IMR-90 (cell line): ENCODE measurements at regions not wholly inside any gene's neighbourhood (a gene's known extent, or its start where the extent isn't known, plus 50 kb on each side); places are given as distances from the start of the nearest gene placed in this dataset.

Source experiments
- ATAC-seq: fragments of 200-7000 bp; cut with Tn5 transposase; 2 replicates; pipeline ENCODE4 v1.9.1; 2020; ENCODE audit warnings: low read depth, mild to moderate bottlenecking, moderate library complexity
- BruUV-seq: library from RNA; stranded (reverse); fragments of 400-500 nt; replicated peaks from 2 replicates; lab custom pipeline; 2021; lab: Mats Ljungman, UMichigan
- CTCF ChIA-PET: fragments of 300-600 bp; formaldehyde crosslinking; extraction: SDS; loops from one replicate; lab custom pipeline; 2021; ENCODE audit warnings: antibody characterized with exemption; lab: Yijun Ruan, JAX
- POLR2A ChIA-PET: fragments of 300-600 bp; sonication (Branson Sonifier 250); formaldehyde crosslinking; loops from one replicate; lab custom pipeline; 2022; ENCODE audit warnings: antibody characterized with exemption; ENCODE audit not compliant: unreplicated experiment; lab: Charles Lee
- DNase-seq: peaks from one replicate; pipeline ENCODE4 v3.0.0; 2013
- H2AFZ ChIP-seq: replicated peaks from 2 replicates; pipeline ENCODE3; 2013; ENCODE audit warnings: low read length, mild to moderate bottlenecking; ENCODE audit not compliant: poor library complexity
- H2AK5ac ChIP-seq: 2 replicates; pipeline ENCODE4 v1.6.1; 2013; ENCODE audit warnings: low read depth, low read length, inconsistent platforms
- H2AK9ac ChIP-seq: replicated peaks from 2 replicates; pipeline ENCODE3; 2013; ENCODE audit warnings: mild to moderate bottlenecking, low read depth, low read length, moderate library complexity; ENCODE audit not compliant: poor library complexity
- H2BK120ac ChIP-seq: 2 replicates; pipeline ENCODE4 v1.6.1; 2013; ENCODE audit warnings: low read depth, low read length, inconsistent platforms
- H2BK15ac ChIP-seq: 3 replicates; pipeline ENCODE4 v1.6.1; 2013; ENCODE audit warnings: low read depth, low read length, inconsistent platforms
- H2BK20ac ChIP-seq: 2 replicates; pipeline ENCODE4 v1.6.1; 2013; ENCODE audit warnings: low read depth, mild to moderate bottlenecking, inconsistent platforms, low read length, moderate library complexity
- H2BK5ac ChIP-seq: 2 replicates; pipeline ENCODE4 v1.6.1; 2013; ENCODE audit warnings: mild to moderate bottlenecking, low read depth, low read length, inconsistent platforms; ENCODE audit not compliant: poor library complexity, severe bottlenecking
- H3K14ac ChIP-seq: replicated peaks from 2 replicates; pipeline ENCODE4 v1.6.1; 2013; ENCODE audit warnings: low read depth, low read length, inconsistent platforms
- H3K18ac ChIP-seq: 2 replicates; pipeline ENCODE4 v1.6.1; 2013; ENCODE audit warnings: low read depth, low read length, control low read depth
- H3K23ac ChIP-seq: 2 replicates; pipeline ENCODE4 v1.6.1; 2013; ENCODE audit warnings: low read depth, low read length, inconsistent platforms
- H3K27ac ChIP-seq: 2 replicates; pipeline ENCODE4 v1.5.1; 2013; ENCODE audit warnings: mild to moderate bottlenecking, control low read depth, low read length; ENCODE audit not compliant: insufficient read depth
- H3K27me3 ChIP-seq: 2 replicates; pipeline ENCODE4 v1.6.1; 2013; ENCODE audit warnings: low read length; ENCODE audit not compliant: control insufficient read depth, insufficient read depth
- H3K36me3 ChIP-seq: 2 replicates; pipeline ENCODE4 v1.6.1; 2013; ENCODE audit warnings: low read length, mixed read lengths; ENCODE audit not compliant: control insufficient read depth, insufficient read depth
- H3K4ac ChIP-seq: 2 replicates; pipeline ENCODE4 v1.6.1; 2013; ENCODE audit warnings: low read depth, low read length, inconsistent platforms
- H3K4me1 ChIP-seq: 2 replicates; pipeline ENCODE4 v1.6.1; 2013; ENCODE audit warnings: low read length, mixed read lengths; ENCODE audit not compliant: control insufficient read depth, insufficient read depth
- H3K4me2 ChIP-seq: 2 replicates; pipeline ENCODE4 v1.6.1; 2013; ENCODE audit warnings: low read depth, mild to moderate bottlenecking, control low read depth, low read length, moderate library complexity
- H3K4me3 ChIP-seq: 2 replicates; pipeline ENCODE4 v1.5.1; 2013; ENCODE audit warnings: low read depth, mild to moderate bottlenecking, control low read depth, low read length, moderate library complexity; ENCODE audit not compliant: insufficient read depth
- H3K56ac ChIP-seq: 2 replicates; pipeline ENCODE4 v1.6.1; 2013; ENCODE audit warnings: low read length, inconsistent platforms; ENCODE audit not compliant: insufficient read depth; ENCODE audit errors: extremely low read depth
- H3K79me1 ChIP-seq, 2 experiments: 2 replicates each; pipeline ENCODE4 v1.6.1; 2013; ENCODE audit warnings: low read length in 2 of 2, inconsistent platforms in 1 of 2, low read depth in 1 of 2
- H3K9ac ChIP-seq: 2 replicates; pipeline ENCODE4 v1.6.1; 2013; ENCODE audit warnings: low read depth, low read length, control low read depth
- H3K9me1 ChIP-seq: 2 replicates; pipeline ENCODE4 v1.6.1; 2013; ENCODE audit warnings: low read length, inconsistent platforms; ENCODE audit not compliant: insufficient read depth
- H3K9me3 ChIP-seq: 2 replicates; pipeline ENCODE4 v1.6.1; 2013; ENCODE audit warnings: low read length; ENCODE audit not compliant: control insufficient read depth, insufficient read depth
- H4K20me1 ChIP-seq: 2 replicates; pipeline ENCODE4 v1.6.1; 2013; ENCODE audit warnings: low read length, inconsistent platforms; ENCODE audit not compliant: insufficient read depth
- H4K5ac ChIP-seq: 2 replicates; pipeline ENCODE4 v1.6.1; 2013; ENCODE audit warnings: mild to moderate bottlenecking, low read depth, low read length, control low read depth
- H4K8ac ChIP-seq, 2 experiments: 2 replicates each; pipeline ENCODE4 v1.6.1; 2013; ENCODE audit warnings: low read depth in 2 of 2, low read length in 2 of 2, control low read depth in 1 of 2, inconsistent platforms in 1 of 2
- H4K91ac ChIP-seq: 2 replicates; pipeline ENCODE4 v1.6.1; 2013; ENCODE audit warnings: low read depth, low read length, inconsistent platforms; ENCODE audit not compliant: insufficient read depth
- BHLHE40 ChIP-seq: fragments of 150-350 bp; IDR thresholded peaks from 2 replicates; pipeline ENCODE4 v1.6.1; 2016; ENCODE audit warnings: mild to moderate bottlenecking, low read depth, low read length
- CEBPB ChIP-seq: IDR thresholded peaks from 2 replicates; pipeline ENCODE4 v1.6.1; 2012; ENCODE audit warnings: low read depth, low read length, improper control_type of control experiment
- CHD1 ChIP-seq: IDR thresholded peaks from 2 replicates; pipeline ENCODE4 v1.6.1; 2012; ENCODE audit warnings: low read depth, low read length, improper control_type of control experiment
- CTCF ChIP-seq: conservative IDR thresholded peaks from 2 replicates; pipeline ENCODE4 v1.5.1; 2012; ENCODE audit warnings: mild to moderate bottlenecking, low read depth, low read length, improper control_type of control experiment
- FOS ChIP-seq: fragments of 150-350 bp; IDR thresholded peaks from 2 replicates; pipeline ENCODE4 v1.6.1; 2016; ENCODE audit warnings: low read depth, low read length
- MAFK ChIP-seq: IDR thresholded peaks from 2 replicates; pipeline ENCODE4 v1.6.1; 2012; ENCODE audit warnings: low read depth, low read length, improper control_type of control experiment
- MAZ ChIP-seq: IDR thresholded peaks from 2 replicates; pipeline ENCODE4 v1.6.1; 2012; ENCODE audit warnings: low read depth, mild to moderate bottlenecking, low read length, improper control_type of control experiment, moderate library complexity, borderline replicate concordance
- MXI1 ChIP-seq: IDR thresholded peaks from 2 replicates; pipeline ENCODE4 v1.6.1; 2012; ENCODE audit warnings: low read depth, mild to moderate bottlenecking, low read length, moderate library complexity, borderline replicate concordance
- NFE2L2 ChIP-seq: fragments of 150-350 bp; IDR thresholded peaks from 2 replicates; pipeline ENCODE4 v1.6.1; 2016; ENCODE audit warnings: low read depth, mild to moderate bottlenecking, low read length
- POLR2A ChIP-seq: IDR thresholded peaks from 2 replicates; pipeline ENCODE4 v1.6.1; 2012; ENCODE audit warnings: mild to moderate bottlenecking, low read depth, low read length
- RAD21 ChIP-seq: IDR thresholded peaks from 2 replicates; pipeline ENCODE4 v1.6.1; 2012; ENCODE audit warnings: low read length, improper control_type of control experiment
- RFX5 ChIP-seq: IDR thresholded peaks from 2 replicates; pipeline ENCODE4 v1.8.0; 2012; ENCODE audit warnings: low read depth, mild to moderate bottlenecking, low read length, moderate library complexity
- SMC3 ChIP-seq: fragments of 150-350 bp; IDR thresholded peaks from 2 replicates; pipeline ENCODE4 v1.6.1; 2016; ENCODE audit warnings: low read depth, mild to moderate bottlenecking, antibody characterized with exemption, low read length, moderate library complexity
- WGBS, 2 experiments: methylation state at CpG; one replicate each; pipeline versions ENCODE4 v1.1.5 to v1.1.7; 2013; ENCODE audit warnings: missing lambda C conversion rate in 2 of 2; ENCODE audit not compliant: insufficient read length in 1 of 2; ENCODE audit errors: extremely low coverage in 2 of 2; 5-methylcytosine and 5-hydroxymethylcytosine counted together
- dilution Hi-C: fragments of 300-500 bp; cut with HindIII; formaldehyde crosslinking; loops from one replicate; pipeline ENCODE4 v1.14.3; 2018; ENCODE audit warnings: low sequenced_read_pairs; ENCODE audit not compliant: unreplicated experiment
- in situ Hi-C: fragments of 300-500 bp; cut with MboI; formaldehyde crosslinking; loops from 3 replicates; pipeline ENCODE4 v1.14.3; 2019; ENCODE audit warnings: low sequenced_read_pairs, inconsistent platforms, mixed read lengths
- intact Hi-C: fragments of 100-400 bp; cut with micrococcal nuclease; formaldehyde crosslinking; loops from 2 replicates; pipeline ENCODE4 v1.10.0; 2022
- TF ChIP-seq, protein P1 (sequence below): fragments of 150-350 bp; IDR thresholded peaks from 2 replicates; pipeline ENCODE4 v1.6.1; 2017; ENCODE audit warnings: mild to moderate bottlenecking, antibody characterized with exemption, low read length, low read depth
- TF ChIP-seq, protein P2 (sequence below): fragments of 150-350 bp; IDR thresholded peaks from 2 replicates; pipeline ENCODE4 v1.6.1; 2016; ENCODE audit warnings: low read depth, mild to moderate bottlenecking, low read length, moderate library complexity, borderline replicate concordance

DNA sequence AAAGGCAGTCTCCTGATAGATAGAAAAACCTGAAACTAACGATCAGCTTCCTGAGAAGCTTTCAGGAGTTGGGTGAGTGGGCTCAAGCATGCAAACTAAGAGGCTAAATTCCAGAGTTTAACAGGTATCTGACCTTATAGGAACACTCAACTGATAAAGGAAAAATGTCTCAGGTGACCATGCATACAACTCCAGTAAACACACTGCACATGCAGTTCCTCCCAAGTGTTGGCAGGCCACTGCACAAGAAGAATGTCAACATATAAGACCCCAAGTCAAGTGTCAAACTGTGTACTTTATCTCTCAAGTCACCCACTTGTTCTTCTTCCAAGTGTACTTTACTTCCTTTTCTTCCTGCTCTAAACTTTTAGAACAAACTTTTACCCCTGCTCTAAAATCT is 981.2 kb downstream of the FAM133A start:
- Histone ChIP-seq H2BK5ac (no peak overlapping the region), H3K4me1 (no peaks in the 10 kb centered on the region), H4K5ac (no peak overlapping the region), H2BK15ac (no peak overlapping the region), H3K9me3 (0 out of 2 replicates have a peak, but pooled peaks cover 2% of the 10 kb centered on the region), H2BK20ac (no peak overlapping the region), H2AK5ac (no peak overlapping the region), H4K8ac (no peak overlapping the region), H4K20me1 (no peaks in the 10 kb centered on the region), H3K4ac (no peak overlapping the region), H2AFZ (no peak overlapping the region), H2AK9ac (no peak overlapping the region), H3K23ac (no peak overlapping the region), H3K4me3 (no peak overlapping the region), H3K27ac (no peak overlapping the region), H3K14ac (no peak overlapping the region), H4K91ac (no peak overlapping the region), H3K79me1 (no peaks in the 10 kb centered on the region), H3K9ac (no peak overlapping the region), H3K18ac (no peak overlapping the region), H3K4me2 (no peak overlapping the region), H3K36me3 (no peaks in the 10 kb centered on the region), H3K27me3 (no peaks in the 10 kb centered on the region), H3K56ac (no peak overlapping the region), H3K9me1 (no peaks in the 10 kb centered on the region), H2BK120ac (no peak overlapping the region)
- no peak for TF ChIP-seq MAZ
- TF ChIP-seq SMC3: no peak
- no peak for TF ChIP-seq NFE2L2
- no peak for TF ChIP-seq CTCF
- no peak for TF ChIP-seq FOS
- TF ChIP-seq MAFK: no peak
- TF ChIP-seq POLR2A: no peak
- TF ChIP-seq, protein P1, sequence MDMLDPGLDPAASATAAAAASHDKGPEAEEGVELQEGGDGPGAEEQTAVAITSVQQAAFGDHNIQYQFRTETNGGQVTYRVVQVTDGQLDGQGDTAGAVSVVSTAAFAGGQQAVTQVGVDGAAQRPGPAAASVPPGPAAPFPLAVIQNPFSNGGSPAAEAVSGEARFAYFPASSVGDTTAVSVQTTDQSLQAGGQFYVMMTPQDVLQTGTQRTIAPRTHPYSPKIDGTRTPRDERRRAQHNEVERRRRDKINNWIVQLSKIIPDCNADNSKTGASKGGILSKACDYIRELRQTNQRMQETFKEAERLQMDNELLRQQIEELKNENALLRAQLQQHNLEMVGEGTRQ: no peak
- no peak for TF ChIP-seq CEBPB
- no peak for TF ChIP-seq RFX5
- no peak for TF ChIP-seq CHD1
- no peak for TF ChIP-seq BHLHE40
- TF ChIP-seq RAD21: no peak
- TF ChIP-seq, protein P2, sequence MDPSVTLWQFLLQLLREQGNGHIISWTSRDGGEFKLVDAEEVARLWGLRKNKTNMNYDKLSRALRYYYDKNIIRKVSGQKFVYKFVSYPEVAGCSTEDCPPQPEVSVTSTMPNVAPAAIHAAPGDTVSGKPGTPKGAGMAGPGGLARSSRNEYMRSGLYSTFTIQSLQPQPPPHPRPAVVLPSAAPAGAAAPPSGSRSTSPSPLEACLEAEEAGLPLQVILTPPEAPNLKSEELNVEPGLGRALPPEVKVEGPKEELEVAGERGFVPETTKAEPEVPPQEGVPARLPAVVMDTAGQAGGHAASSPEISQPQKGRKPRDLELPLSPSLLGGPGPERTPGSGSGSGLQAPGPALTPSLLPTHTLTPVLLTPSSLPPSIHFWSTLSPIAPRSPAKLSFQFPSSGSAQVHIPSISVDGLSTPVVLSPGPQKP: no peak
- TF ChIP-seq MXI1: no peak
- no CpG with 5 or more reads among the region's 1 CpG for WGBS, 2 experiments
- POLR2A ChIA-PET: no interaction called here
- in situ Hi-C loops (no loop called here), dilution Hi-C loops (no loop called here), intact Hi-C loops (no loop called here)
- ATAC-seq: no peak
- no TSS peak for BruUV-seq
- CTCF ChIA-PET: no interaction called here
- no peak for DNase-seq
